ENCODE measurements at regions not wholly inside any gene's neighbourhood (a gene's known extent, or its start where the extent isn't known, plus 50 kb on each side); places are given as distances from the start of the nearest gene placed in this dataset.

DNA sequence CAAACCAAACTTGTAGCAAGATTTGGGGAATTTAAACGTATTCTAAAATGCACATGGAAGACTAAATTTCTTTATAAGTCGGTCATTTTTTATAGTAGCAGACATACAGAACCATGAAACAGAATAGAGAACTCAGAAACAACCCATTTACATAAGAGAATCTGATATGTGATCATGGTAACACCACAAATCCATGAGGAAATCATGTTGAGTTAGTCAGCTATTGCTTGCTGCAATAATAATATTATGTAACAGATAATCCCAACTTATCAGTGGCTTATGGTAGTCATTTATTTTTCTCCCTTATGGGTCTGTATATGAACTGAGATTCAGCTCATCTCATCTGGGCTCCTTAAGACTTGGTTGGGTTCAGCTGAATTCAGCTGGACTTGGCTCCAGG, 103.4 kb upstream of the SERTAD2 start:
- TF ChIP-seq, protein P1, sequence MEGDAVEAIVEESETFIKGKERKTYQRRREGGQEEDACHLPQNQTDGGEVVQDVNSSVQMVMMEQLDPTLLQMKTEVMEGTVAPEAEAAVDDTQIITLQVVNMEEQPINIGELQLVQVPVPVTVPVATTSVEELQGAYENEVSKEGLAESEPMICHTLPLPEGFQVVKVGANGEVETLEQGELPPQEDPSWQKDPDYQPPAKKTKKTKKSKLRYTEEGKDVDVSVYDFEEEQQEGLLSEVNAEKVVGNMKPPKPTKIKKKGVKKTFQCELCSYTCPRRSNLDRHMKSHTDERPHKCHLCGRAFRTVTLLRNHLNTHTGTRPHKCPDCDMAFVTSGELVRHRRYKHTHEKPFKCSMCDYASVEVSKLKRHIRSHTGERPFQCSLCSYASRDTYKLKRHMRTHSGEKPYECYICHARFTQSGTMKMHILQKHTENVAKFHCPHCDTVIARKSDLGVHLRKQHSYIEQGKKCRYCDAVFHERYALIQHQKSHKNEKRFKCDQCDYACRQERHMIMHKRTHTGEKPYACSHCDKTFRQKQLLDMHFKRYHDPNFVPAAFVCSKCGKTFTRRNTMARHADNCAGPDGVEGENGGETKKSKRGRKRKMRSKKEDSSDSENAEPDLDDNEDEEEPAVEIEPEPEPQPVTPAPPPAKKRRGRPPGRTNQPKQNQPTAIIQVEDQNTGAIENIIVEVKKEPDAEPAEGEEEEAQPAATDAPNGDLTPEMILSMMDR (IDR thresholded peaks at IDR 0.05; ENCODE audit: borderline replicate concordance, extremely low read depth, low read length, poor library complexity, severe bottlenecking): no peak
- no peak for TF ChIP-seq EZH2 (IDR thresholded peaks at IDR 0.05; ENCODE audit: borderline replicate concordance, low read depth, low read length, severe bottlenecking)

Measured in DND-41 (cell line).